ENCODE measurements at regions not wholly inside any gene's neighbourhood (a gene's known extent, or its start where the extent isn't known, plus 50 kb on each side); places are given as distances from the start of the nearest gene placed in this dataset.

- peaks cover 7% of the 10 kb centered on the region for H3K27me3 Mint-ChIP-seq (ENCODE audit: low read depth)
- H3K4me3 Mint-ChIP-seq: no peak overlapping the region
- no peak overlapping the region for H3K27ac Mint-ChIP-seq
- DNase-seq: no peak
- H3K9me3 Mint-ChIP-seq: no peaks in the 10 kb centered on the region
- CTCF ChIA-PET: no interaction called here
- H3K4me1 Mint-ChIP-seq (ENCODE audit: low read depth): no peaks in the 10 kb centered on the region
- intact Hi-C loops (cut with micrococcal nuclease): no loop called here
- H3K36me3 Mint-ChIP-seq (ENCODE audit: low read depth): no peaks in the 10 kb centered on the region
Observed at GRCh38 chr15:34700891-34701427, 53.8 kb downstream of the GJD2 start.

- CTCF ChIA-PET: interaction anchor here (0.6 kb wide), 1 partner anchor 527 kb away, joined by 4 read pairs; no protein-coding TSS in a partner anchor
- intact Hi-C loops (cut with micrococcal nuclease): no loop called here
- H3K4me1 Mint-ChIP-seq (ENCODE audit: low read depth): no peaks in the 10 kb centered on the region
- H3K9me3 Mint-ChIP-seq: no peaks in the 10 kb centered on the region
- no peak overlapping the region for H3K4me3 Mint-ChIP-seq
- no peak for DNase-seq
- peaks cover 6% of the 10 kb centered on the region for H3K27me3 Mint-ChIP-seq (ENCODE audit: low read depth)
- H3K36me3 Mint-ChIP-seq (ENCODE audit: low read depth): no peaks in the 10 kb centered on the region
- no peak overlapping the region for H3K27ac Mint-ChIP-seq
Observed at GRCh38 chr15:34699968-34700640, 54.7 kb downstream of the GJD2 start.

- Mint-ChIP-seq H3K4me1 (ENCODE audit: low read depth) (no peaks in the 10 kb centered on the region), H3K4me3 (no peak overlapping the region), H3K36me3 (ENCODE audit: low read depth) (no peaks in the 10 kb centered on the region), H3K27ac (no peak overlapping the region), H3K9me3 (no peaks in the 10 kb centered on the region), H3K27me3 (ENCODE audit: low read depth) (peaks cover 6% of the 10 kb centered on the region)
- CTCF ChIA-PET: no interaction called here
- intact Hi-C loops (cut with micrococcal nuclease): no loop called here
- no peak for DNase-seq
Observed at GRCh38 chr15:34696506-34696905, 58.3 kb downstream of the GJD2 start.

GRCh38 chr15:34693053-34693744 lies 61.6 kb downstream of the GJD2 start:
- DNase-seq: no peak
- H3K9me3 Mint-ChIP-seq: peaks cover 3% of the 10 kb centered on the region
- intact Hi-C loops (cut with micrococcal nuclease): no loop called here
- H3K4me1 Mint-ChIP-seq (ENCODE audit: low read depth): peaks cover 5% of the 10 kb centered on the region
- no peak overlapping the region for H3K27ac Mint-ChIP-seq
- CTCF ChIA-PET: no interaction called here
- no peaks in the 10 kb centered on the region for H3K36me3 Mint-ChIP-seq (ENCODE audit: low read depth)
- no peak overlapping the region for H3K4me3 Mint-ChIP-seq
- peaks cover 6% of the 10 kb centered on the region for H3K27me3 Mint-ChIP-seq (ENCODE audit: low read depth)

- H3K4me1 Mint-ChIP-seq (ENCODE audit: low read depth): peaks cover 5% of the 10 kb centered on the region
- no peak for DNase-seq
- CTCF ChIA-PET: interaction anchor here (0.6 kb wide), 1 partner anchor 71 kb away, joined by 3 read pairs; no protein-coding TSS in a partner anchor
- intact Hi-C loops (cut with micrococcal nuclease): no loop called here
- H3K36me3 Mint-ChIP-seq (ENCODE audit: low read depth): no peaks in the 10 kb centered on the region
- H3K9me3 Mint-ChIP-seq: peaks cover 3% of the 10 kb centered on the region
- no peak overlapping the region for H3K27ac Mint-ChIP-seq
- peaks cover 6% of the 10 kb centered on the region for H3K27me3 Mint-ChIP-seq (ENCODE audit: low read depth)
- no peak overlapping the region for H3K4me3 Mint-ChIP-seq
Observed at GRCh38 chr15:34691034-34691433, 63.8 kb downstream of the GJD2 start.

- CTCF ChIA-PET: no interaction called here
- no peak overlapping the region for H3K27ac Mint-ChIP-seq
- H3K4me3 Mint-ChIP-seq: no peak overlapping the region
- peaks cover 6% of the 10 kb centered on the region for H3K27me3 Mint-ChIP-seq (ENCODE audit: low read depth)
- H3K4me1 Mint-ChIP-seq (ENCODE audit: low read depth): peaks cover 5% of the 10 kb centered on the region
- peaks cover 3% of the 10 kb centered on the region for H3K9me3 Mint-ChIP-seq
- no peak for DNase-seq
- intact Hi-C loops (cut with micrococcal nuclease): no loop called here
- H3K36me3 Mint-ChIP-seq (ENCODE audit: low read depth): no peaks in the 10 kb centered on the region
Observed at GRCh38 chr15:34688699-34689098, 66.1 kb downstream of the GJD2 start.

- no peak for DNase-seq
- CTCF ChIA-PET: interaction anchor here (0.7 kb wide), 1 partner anchor 28 kb away, joined by 4 read pairs; no protein-coding TSS in a partner anchor
- H3K36me3 Mint-ChIP-seq (ENCODE audit: low read depth): no peaks in the 10 kb centered on the region
- no peaks in the 10 kb centered on the region for H3K4me1 Mint-ChIP-seq (ENCODE audit: low read depth)
- intact Hi-C loops (cut with micrococcal nuclease): no loop called here
- no peak overlapping the region for H3K27ac Mint-ChIP-seq
- H3K9me3 Mint-ChIP-seq: peaks cover 3% of the 10 kb centered on the region
- H3K4me3 Mint-ChIP-seq: no peak overlapping the region
- H3K27me3 Mint-ChIP-seq (ENCODE audit: low read depth): peaks cover 5% of the 10 kb centered on the region
Observed at GRCh38 chr15:34684351-34684750, 70.4 kb downstream of the GJD2 start.

GRCh38 chr15:34682674-34683073 lies 72.1 kb downstream of the GJD2 start:
- no peak for DNase-seq
- intact Hi-C loops (cut with micrococcal nuclease): no loop called here
- Mint-ChIP-seq H3K36me3 (ENCODE audit: low read depth) (no peaks in the 10 kb centered on the region), H3K27ac (no peak overlapping the region), H3K9me3 (no peaks in the 10 kb centered on the region), H3K27me3 (ENCODE audit: low read depth) (peaks cover 5% of the 10 kb centered on the region), H3K4me3 (no peak overlapping the region), H3K4me1 (ENCODE audit: low read depth) (no peaks in the 10 kb centered on the region)
- CTCF ChIA-PET: interaction anchor here (0.6 kb wide), 1 partner anchor 255 kb away, joined by 4 read pairs; no protein-coding TSS in a partner anchor

- Mint-ChIP-seq H3K27me3 (ENCODE audit: low read depth) (peaks cover 13% of the 10 kb centered on the region), H3K4me1 (ENCODE audit: low read depth) (no peaks in the 10 kb centered on the region), H3K9me3 (no peaks in the 10 kb centered on the region), H3K27ac (no peak overlapping the region), H3K36me3 (ENCODE audit: low read depth) (no peaks in the 10 kb centered on the region), H3K4me3 (no peak overlapping the region)
- CTCF ChIA-PET: no interaction called here
- intact Hi-C loops (cut with micrococcal nuclease): no loop called here
- no peak for DNase-seq
Observed at GRCh38 chr15:34679291-34679690, 75.5 kb downstream of the GJD2 start.

- Mint-ChIP-seq H3K4me3 (no peak overlapping the region), H3K27me3 (ENCODE audit: low read depth) (peaks cover 27% of the 10 kb centered on the region), H3K36me3 (ENCODE audit: low read depth) (no peaks in the 10 kb centered on the region), H3K9me3 (no peaks in the 10 kb centered on the region), H3K27ac (no peak overlapping the region), H3K4me1 (ENCODE audit: low read depth) (no peaks in the 10 kb centered on the region)
- CTCF ChIA-PET: interaction anchor here (1.4 kb wide), 1 partner anchor 22 kb away, joined by 3 read pairs; no protein-coding TSS in a partner anchor
- DNase-seq: no peak
- intact Hi-C loops (cut with micrococcal nuclease): no loop called here
Observed at GRCh38 chr15:34673241-34673640, 81.6 kb downstream of the GJD2 start.

- no peaks in the 10 kb centered on the region for H3K36me3 Mint-ChIP-seq (ENCODE audit: low read depth)
- H3K9me3 Mint-ChIP-seq: no peaks in the 10 kb centered on the region
- intact Hi-C loops (cut with micrococcal nuclease): no loop called here
- H3K4me1 Mint-ChIP-seq (ENCODE audit: low read depth): no peaks in the 10 kb centered on the region
- H3K27me3 Mint-ChIP-seq (ENCODE audit: low read depth): peaks cover 21% of the 10 kb centered on the region
- DNase-seq: no peak
- H3K27ac Mint-ChIP-seq: no peak overlapping the region
- no peak overlapping the region for H3K4me3 Mint-ChIP-seq
- CTCF ChIA-PET: no interaction called here
Observed at GRCh38 chr15:34665498-34666116, 82.2 kb upstream of the GOLGA8B start.

GRCh38 chr15:34664418-34664817 lies 81.0 kb upstream of the GOLGA8B start:
- Mint-ChIP-seq H3K9me3 (no peaks in the 10 kb centered on the region), H3K36me3 (ENCODE audit: low read depth) (no peaks in the 10 kb centered on the region), H3K27ac (no peak overlapping the region), H3K4me1 (ENCODE audit: low read depth) (no peaks in the 10 kb centered on the region), H3K4me3 (no peak overlapping the region), H3K27me3 (ENCODE audit: low read depth) (peaks cover 17% of the 10 kb centered on the region)
- intact Hi-C loops (cut with micrococcal nuclease): no loop called here
- no peak for DNase-seq
- CTCF ChIA-PET: no interaction called here
